HG03558 (cell line): ENCODE measurements at regions not wholly inside any gene's neighbourhood (a gene's known extent, or its start where the extent isn't known, plus 50 kb on each side); places are given as distances from the start of the nearest gene placed in this dataset.
"Not testable (repeated sequence)": the region's sequence is repeated elsewhere in the genome, so short reads cannot be mapped to it uniquely, and the experiment has no call there.

Source experiments
- ATAC-seq: cut with Tn5 transposase; IDR thresholded peaks from one replicate; pipeline ENCODE4 v1.9.1; 2021; ENCODE audit warnings: moderate number of reproducible peaks; ENCODE audit not compliant: unreplicated experiment; ENCODE audit errors: extremely low read depth

DNA sequence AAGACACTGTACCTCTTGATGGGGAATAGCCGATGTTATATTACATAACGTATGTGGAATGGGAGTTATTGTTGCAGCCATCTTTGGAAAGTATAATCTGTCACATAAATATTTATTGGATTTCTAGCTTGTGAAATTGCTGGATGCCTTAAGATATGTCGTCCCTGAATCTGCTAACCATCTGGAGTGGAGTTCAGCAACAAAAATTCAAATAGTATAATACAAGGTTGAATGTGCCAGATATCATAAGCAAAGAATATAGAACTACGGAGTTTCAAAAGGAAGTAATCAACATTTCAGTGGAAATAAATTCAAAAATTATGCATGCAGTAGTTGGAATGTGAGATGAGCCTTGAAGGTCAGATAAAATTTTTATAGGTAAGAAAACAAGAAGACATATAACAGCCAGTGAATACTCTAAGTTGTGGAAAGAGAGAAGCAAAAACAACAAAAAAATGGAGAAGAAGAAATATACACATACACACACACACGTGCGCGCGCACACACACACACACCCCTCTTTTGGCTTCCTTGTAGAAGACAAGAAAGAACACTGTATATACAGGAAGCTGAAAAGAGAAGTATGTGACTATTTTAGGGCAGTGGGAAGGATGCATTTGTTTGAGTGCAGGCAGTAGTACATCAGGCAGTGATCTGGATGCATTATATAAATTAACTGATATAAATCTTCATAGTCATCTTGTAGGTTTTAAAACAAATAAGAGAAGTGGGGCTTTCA is 516.7 kb downstream of the KCNT2 start:
- ATAC-seq = no peak

DNA sequence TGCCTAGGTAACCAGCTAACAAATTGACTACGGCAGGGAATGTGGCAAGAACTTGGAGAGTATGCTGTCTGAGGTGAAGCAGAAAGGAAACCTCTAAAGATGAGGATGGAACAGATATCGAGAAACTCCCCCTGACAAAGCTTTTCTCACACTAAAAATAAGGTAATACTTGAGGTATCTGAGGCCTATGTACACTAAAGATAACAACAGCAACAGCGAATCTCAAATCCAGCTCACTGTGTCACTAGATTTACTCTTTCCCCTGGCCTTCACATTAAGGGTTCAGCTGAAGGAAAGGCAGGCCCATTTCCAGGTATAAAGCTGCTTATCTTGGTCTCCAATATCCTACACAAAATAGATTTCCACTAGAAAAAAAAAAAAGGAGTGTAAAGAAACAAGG is 518.0 kb downstream of the KCNT2 start:
- no peak for ATAC-seq

DNA sequence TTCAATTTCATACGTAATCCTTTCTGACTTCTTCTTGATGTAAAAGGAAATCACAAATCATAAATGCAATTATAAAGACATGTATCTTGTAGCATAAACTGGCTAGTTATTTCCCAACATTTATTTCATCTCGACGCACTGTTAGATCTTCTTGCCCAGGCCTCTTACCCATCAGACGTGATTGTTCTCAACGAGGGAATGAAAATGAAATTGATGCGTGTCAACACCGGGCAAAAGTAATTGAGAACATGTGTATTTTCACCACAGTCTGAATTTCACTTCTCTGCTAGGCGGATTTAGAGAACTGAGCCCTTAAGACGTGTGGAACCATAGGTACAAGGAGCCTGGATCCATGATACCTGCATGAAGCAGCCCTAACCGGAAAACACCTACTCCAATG is 519.7 kb downstream of the KCNT2 start:
- no peak for ATAC-seq

DNA sequence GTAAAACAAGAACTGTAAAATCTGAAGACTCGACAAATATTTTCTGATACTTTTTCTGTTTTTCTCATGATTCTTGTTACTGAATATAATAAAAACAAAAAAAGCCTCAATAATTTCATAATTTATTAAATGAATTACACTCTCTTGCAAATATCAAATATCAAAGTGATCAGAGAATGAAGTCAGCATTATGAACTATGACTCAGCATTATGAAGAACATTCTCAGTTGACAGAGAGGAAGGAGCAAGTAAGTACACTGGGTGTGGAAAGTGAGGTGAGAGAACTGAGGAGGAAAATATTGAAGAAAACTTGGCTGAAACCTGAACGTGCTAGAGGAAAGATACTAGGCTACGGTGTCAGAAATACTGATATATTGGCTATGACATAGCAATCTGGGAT is 529.5 kb downstream of the KCNT2 start:
- no peak for ATAC-seq

DNA sequence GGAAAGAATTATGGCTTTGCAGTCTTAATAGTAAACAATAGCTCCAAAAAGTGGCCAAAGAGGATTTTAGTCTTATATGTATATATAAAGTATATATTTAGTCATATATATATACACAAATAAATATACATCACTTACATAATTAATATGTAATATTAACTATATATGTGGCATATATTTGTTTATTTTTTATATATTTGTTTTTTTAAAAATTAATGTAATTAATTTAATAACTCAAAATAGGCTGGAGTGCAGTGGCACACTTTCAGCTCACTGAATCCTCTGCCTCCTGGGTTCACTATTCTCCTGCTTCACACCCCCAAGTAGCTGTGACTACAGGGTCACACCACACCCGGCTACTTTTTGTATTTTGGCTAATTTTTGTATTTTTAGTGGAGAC is 532.6 kb downstream of the KCNT2 start:
- no peak for ATAC-seq

DNA sequence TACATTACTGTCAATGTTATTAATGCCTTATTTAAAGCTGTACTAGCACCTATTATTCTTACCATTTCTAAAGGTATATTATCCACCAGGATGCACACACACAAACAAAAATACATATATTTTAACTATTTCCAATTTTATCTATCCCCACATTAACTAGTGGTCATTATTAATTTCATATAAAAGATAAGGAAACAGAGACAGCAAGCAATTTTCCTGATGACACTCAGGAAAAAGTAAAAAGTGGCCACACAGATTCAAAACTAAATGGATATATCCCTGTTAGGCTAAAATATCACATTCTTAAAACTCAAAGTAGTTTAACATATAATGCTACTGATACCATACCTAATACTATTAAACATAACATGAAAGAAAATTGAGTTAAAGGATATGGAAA is 534.1 kb downstream of the KCNT2 start:
- no peak for ATAC-seq

DNA sequence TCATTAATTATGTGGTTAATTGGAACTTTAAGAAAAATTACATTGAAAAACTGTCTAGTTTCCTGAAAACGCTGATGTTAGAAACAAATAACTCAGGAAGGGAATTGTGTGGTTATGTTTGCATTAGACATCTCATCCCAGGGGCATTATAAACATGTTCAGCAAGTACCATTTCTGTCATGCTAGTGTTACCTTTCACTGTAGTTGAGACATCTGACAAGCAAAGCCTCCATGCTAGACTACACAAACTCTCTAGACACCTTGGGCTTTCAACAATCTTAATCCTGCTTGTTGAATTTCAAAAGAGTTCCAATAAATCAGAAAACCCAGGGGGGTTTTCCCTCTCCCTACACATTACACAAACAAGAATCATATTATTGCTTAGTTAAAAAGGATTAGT is 536.8 kb downstream of the KCNT2 start:
- ATAC-seq = no peak

DNA sequence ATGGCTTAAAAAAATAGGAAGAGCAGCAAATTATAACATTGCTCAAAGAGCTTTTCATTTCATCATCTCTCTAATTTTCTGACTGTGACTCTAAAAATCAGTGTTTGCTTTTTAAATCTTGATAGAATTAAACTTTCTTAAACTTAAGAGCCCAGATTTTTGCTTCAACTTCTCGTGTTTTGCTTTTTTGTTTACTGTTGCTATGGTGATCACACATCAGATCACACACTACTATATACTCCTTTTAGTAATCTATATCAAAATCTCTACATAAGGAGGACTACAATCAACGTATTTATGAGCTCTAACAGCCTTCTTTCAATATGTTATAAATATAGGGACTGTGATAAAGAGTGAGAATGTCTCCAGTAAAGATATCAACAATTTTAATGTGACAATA is 537.3 kb downstream of the KCNT2 start:
- ATAC-seq = no peak

DNA sequence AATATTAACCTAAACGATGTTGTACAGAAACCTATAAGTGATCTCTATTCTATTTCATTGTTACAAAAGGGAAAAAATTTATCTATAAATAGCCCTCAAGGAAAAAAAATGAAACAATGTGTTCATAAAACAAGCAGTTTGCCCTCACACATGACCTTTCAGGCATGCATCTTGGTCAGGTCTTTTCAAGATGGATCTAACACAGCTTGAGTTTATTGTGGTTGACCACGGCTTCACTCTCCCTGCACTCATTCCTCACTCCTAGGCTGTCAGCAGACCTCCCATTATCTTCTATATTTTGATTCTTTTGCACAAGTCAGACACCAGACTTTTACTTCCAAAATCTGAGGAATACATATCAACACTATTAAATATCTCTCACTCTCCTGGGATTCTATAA is 544.3 kb downstream of the KCNT2 start:
- no peak for ATAC-seq

DNA sequence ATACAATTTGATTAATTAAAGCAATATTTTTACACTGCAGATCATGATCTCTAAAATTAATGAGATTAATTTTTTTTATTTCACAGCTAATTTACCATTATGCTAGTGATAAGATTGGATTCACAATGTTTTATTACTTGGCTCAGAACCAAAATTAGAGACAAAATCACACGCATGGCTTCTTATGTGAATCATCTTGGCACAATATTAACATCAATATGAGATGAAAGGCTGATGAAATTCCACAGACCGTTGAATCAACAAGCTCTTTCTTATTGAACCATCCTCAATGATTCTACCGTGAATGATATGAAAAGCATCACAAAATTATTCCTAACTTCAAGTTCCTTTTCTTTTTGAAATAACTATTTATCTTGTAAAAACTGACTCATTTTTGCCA is 544.9 kb downstream of the KCNT2 start:
- ATAC-seq = no peak

DNA sequence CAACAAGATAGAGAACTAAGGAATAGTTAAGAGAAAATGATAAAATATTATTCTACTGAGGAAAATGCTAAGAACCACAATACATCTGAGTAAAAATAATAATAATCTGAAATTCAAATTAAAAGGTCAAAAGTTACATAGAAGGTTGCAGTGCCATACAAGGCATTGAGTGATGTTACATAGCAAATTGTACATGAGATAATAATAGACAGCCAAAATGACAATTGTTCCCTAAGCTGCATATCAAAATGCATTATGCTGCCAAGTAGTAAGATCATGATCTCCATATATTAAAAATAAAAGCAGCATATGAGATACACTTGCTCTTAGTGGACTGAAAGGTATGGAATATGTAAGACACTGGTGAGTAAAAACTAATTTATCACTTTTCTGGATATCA is 547.7 kb downstream of the KCNT2 start:
- no peak for ATAC-seq

DNA sequence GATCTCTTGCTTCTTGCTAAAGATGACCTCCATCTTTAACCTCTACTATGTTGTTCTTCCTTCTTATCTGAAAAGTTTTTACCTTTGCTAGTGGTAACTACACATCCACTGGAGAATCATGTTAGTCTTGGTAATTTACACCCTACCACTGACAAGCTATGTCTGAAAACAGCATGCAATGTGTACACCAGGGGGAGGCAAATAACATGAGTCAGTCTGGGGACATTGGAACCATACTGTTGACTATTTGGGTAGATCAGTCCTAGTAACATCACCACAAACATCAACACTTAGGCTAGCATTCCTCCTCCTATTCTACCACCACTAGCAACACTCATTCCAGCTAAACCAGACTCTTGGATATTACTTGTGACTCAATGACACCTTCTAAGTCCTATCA is 549.0 kb downstream of the KCNT2 start:
- no peak for ATAC-seq

DNA sequence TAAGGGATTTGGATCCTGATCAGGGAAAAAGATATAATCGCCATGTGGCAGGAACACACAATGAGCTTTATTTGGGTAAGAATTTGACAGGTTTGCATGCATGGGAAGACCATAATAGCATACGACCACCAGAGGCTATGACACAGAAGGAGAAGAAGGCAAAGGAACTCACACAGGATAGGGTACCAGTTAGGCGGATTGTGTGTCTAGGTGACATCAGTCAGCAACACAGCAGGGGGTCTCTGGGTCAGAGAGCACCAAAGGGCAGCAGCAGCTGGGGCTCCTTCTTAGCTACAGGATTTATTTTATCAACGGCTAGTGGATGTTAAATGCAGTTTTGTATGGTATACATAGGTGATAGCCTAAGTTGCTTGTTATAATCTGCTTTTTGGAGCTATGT is 551.3 kb downstream of the KCNT2 start:
- no peak for ATAC-seq

DNA sequence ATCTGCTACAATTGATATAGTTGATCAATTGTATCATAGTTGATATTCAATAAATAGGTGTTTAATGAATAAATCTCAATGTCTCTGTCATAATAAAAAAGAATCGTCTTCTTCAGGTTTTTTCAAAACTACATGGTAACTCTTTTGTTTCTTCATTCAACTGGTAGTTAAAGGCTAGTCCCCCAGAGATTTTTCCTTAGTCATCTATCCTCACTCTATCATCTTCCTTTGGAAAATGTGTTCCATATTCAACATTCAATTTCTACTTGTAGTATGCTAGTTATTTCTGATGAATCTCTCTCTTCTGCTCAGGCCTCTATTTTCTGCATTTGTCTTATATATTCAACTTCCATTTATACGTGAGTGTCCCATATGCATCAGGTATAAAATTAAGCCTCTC is 558.8 kb downstream of the KCNT2 start:
- ATAC-seq = no peak

DNA sequence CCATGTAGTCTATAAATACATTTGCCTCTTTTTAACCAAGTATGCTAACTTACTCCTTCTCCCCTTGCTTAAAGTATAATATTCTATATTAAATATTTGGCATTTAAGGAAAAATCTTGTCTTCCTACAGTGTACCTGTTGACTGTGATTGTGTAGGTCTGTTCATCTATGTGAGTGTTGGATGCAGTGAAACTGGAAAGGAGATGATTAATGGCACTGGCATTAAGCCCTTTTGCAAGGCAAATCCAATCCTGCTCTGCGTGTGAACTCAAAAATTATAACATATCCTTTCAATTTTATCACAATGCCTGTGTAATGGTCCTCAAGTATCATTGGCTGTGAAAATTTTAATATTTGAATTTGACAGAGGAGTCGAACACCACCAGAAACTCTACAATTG is 565.0 kb downstream of the KCNT2 start:
- ATAC-seq = no peak

DNA sequence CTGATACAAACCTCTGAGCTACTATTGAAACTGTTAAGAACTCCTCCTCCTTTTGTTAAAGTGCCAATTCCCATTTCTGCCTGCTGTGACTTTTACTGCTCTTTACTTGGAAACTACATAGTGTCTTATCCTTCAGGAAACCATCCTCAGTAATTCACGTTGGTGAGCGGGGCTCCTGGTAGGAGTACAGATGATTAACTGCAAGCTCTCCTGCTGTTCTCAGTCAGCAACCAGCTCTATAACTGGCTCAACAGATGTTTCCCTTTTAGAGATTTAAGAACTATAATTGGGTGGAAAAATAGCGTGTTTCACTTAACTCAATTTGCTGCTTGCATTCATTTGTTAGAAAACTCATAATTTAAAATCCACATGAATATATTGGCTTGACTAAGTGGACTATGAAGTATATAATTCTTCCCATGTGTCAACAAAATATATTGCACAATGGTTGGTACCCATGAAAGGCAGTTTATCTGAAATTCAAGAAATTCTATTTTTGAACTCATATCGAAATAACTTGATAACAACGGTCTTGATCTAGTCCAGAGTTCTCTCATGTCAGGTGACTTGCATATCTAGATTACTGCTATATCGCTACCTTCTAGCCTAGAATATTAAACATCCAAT is 574.0 kb downstream of the KCNT2 start:
- ATAC-seq = no peak

DNA sequence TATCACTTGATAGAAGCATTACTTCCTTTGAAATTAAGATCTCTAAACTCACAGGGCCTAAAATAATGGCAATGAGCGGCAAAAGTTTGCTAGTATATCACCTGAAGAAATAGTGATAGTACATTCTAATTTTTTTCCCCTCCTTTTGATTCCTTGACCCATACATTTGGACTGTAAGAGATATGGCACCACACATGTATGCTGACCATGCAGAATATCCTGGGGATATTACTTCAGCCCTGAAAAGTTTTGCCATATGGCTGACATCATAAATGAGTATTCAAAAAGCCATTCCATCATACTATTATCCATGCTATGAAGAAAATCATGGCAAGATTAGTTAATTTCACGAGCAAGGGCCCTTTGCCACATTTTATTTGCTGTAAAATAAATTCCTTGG is 576.9 kb downstream of the KCNT2 start:
- not testable (repeated sequence) for ATAC-seq

DNA sequence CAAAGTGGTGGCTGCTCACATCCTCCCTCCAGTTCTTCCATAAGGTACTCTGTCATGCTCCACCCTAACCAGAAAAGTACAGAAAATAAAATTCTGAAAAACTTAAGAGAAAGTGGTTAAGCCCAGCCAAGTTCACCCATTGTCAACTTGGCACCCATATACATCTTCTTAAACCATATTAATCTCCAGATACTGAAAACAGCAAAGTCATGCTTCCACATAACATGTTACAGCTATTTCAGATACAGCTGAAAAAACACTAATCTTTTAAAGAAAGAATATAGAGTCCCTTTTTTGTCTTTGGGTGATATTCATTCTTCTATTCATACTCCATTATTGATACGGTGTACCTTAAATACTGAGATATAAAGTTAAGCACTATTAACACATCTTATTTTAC is 577.8 kb downstream of the KCNT2 start:
- ATAC-seq = no peak

DNA sequence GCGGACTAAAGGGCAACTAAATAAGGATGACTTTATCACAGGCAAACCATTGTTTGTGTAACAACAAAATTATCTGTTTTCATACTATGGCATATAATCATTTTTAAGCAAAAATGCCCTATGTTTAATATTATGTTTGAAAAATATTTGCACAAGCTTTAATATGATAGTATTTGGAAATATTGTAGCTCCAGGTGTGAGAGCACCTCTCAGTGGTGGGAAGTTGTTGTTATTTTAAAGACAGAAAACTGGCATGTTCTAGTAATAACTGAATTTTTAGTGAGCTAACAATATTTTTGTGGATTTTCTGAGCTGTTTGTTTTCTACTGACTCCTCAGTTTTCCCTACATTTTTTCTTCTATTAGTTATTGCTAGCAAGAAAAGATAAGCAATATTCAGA is 578.8 kb downstream of the KCNT2 start:
- no peak for ATAC-seq

DNA sequence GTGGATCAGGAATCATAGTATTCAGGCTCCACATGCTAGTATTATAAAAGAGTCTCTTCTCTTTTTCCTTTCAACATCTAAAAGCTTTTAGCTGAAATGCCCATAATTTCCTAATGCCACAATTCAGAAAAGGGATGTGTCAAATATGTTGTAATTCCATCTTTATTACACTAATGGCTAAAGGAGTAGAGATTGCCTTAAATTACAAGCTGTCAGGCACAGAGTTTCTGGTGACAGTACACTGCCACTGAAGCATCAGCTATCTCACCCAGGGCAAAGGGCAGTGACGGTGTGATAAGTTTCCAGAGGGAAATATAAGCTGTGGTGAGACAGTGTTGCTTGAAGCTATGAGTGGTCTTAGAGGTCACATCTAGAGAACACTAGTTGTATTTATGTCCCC is 581.1 kb downstream of the KCNT2 start:
- no peak for ATAC-seq

DNA sequence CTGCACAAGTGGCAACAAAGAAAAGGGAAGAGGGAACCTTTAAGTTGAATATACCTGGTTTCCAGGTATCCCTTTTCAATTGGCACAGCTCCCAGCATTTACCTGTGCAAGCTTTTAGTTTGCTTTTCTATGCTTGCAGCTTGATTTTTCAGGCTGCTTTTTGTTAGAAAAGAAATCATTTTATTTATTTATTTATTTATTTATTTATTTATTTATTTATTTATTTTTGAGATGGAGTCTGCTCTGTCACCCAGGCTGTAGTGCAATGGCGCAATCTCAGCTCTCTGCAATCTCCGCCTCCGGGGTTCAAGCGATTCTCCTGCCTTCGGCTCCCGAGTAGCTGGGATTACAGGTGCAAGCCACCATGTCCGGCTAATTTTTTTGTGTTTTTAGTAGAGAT is 587.1 kb downstream of the KCNT2 start:
- ATAC-seq = not testable (repeated sequence)

DNA sequence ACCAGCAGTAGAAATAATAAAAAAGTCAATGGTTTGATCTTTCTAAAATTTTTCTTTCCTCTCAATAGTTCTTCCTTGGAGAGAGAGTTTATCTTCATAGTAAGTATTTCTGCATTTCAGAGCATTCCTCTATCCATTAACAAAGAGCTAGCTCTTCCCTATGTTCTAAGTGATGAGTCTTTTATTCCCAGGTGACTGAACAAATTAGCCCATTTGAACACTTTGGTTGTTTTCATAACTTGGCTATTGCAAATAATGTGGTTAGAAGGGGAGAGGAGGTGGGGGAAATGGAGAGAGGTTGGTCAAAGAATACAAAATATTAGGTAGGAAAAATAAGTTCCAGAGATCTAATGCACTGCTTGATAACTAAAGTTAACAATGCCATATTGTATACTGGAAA is 598.9 kb downstream of the KCNT2 start:
- ATAC-seq = no peak
